B cell (primary cell): ENCODE measurements at regions not wholly inside any gene's neighbourhood (a gene's known extent, or its start where the extent isn't known, plus 50 kb on each side); places are given as distances from the start of the nearest gene placed in this dataset.
A peak's percentile ranks its signal among the peaks of the same experiment; 100 is the strongest.

Experiments
- ATAC-seq: fragments of 200-7000 bp; cut with Tn5 transposase; one replicate; pipeline ENCODE4 v1.10.0; 2021; ENCODE audit warnings: low read depth, mild to moderate bottlenecking, moderate number of reproducible peaks, moderate library complexity
- CTCF ChIA-PET: fragments of 350-600 bp; sonication (Branson Sonifier 250); formaldehyde crosslinking; loops from one replicate; lab custom pipeline; 2021; ENCODE audit warnings: antibody characterized with exemption, inconsistent platforms; lab: Charles Lee
- POLR2A ChIA-PET: fragments of 350-600 bp; sonication (Branson Sonifier 250); formaldehyde crosslinking; loops from one replicate; lab custom pipeline; 2021; ENCODE audit warnings: antibody characterized with exemption; lab: Charles Lee
- DNase-seq: peaks from one replicate; pipeline ENCODE4 v3.0.0; 2013
- H2AFZ ChIP-seq: 2 replicates; pipeline ENCODE4 v1.6.1; 2012; ENCODE audit warnings: mild to moderate bottlenecking, low read depth, low read length; ENCODE audit not compliant: insufficient read depth, poor library complexity, severe bottlenecking
- H3K27ac ChIP-seq, 2 donors: 1 replicate in 1 of 2; 2 replicates in 1 of 2; pipeline ENCODE4 v1.5.1; 2012 to 2013; ENCODE audit warnings: low read length in 2 of 2, mild to moderate bottlenecking in 2 of 2, moderate library complexity in 1 of 2
- H3K27me3 ChIP-seq, 4 experiments: fragments of 200-600 bp in 1 of 4; sonication (generic) in 1 of 4; replicated peaks in 1 of 4; 1 replicate in 2 of 4; 2 replicates in 2 of 4; pipeline versions ENCODE4 v1.6.1 to v1.7.0; 2013 to 2016; ENCODE audit warnings: low read length in 3 of 4, mild to moderate bottlenecking in 2 of 4, mixed read lengths in 1 of 4, moderate library complexity in 1 of 4; ENCODE audit not compliant: insufficient read depth in 4 of 4, control insufficient read depth in 3 of 4; ENCODE audit errors: control extremely low read depth in 1 of 4
- H3K36me3 ChIP-seq, 2 experiments: replicated peaks in 1 of 2; 1 replicate in 1 of 2; 2 replicates in 1 of 2; pipeline versions ENCODE4 v1.6.1 to v1.7.1; 2013; ENCODE audit warnings: low read length in 1 of 2; ENCODE audit not compliant: insufficient read depth in 2 of 2, control insufficient read depth in 1 of 2; ENCODE audit errors: control extremely low read depth in 1 of 2, extremely low read depth in 1 of 2
- H3K4me1 ChIP-seq, 2 donors: fragments of 200-600 bp in 1 of 2; sonication (generic) in 1 of 2; 1 replicate in 1 of 2; 2 replicates in 1 of 2; pipeline versions ENCODE4 v1.5.1 to v1.6.1; 2013 to 2017; ENCODE audit warnings: low read length in 2 of 2; ENCODE audit not compliant: control insufficient read depth in 2 of 2, insufficient read depth in 2 of 2
- H3K4me2 ChIP-seq: replicated peaks from 2 replicates; pipeline ENCODE3; 2012; ENCODE audit warnings: mild to moderate bottlenecking, low read depth, low read length; ENCODE audit not compliant: poor library complexity, severe bottlenecking
- H3K4me3 ChIP-seq, 5 experiments: fragments of 200-600 bp in 1 of 5; sonication (generic) in 1 of 5; 1 replicate in 3 of 5; 2 replicates in 2 of 5; pipeline versions ENCODE4 v1.5.1 to v1.7.0; 2011 to 2016; ENCODE audit warnings: low read length in 4 of 5, mild to moderate bottlenecking in 4 of 5, low read depth in 2 of 5, control low read depth in 1 of 5, moderate library complexity in 1 of 5; ENCODE audit not compliant: insufficient read depth in 1 of 5; ENCODE audit errors: control extremely low read depth in 1 of 5, extremely low read depth in 1 of 5
- H3K79me2 ChIP-seq: fragments of 200-600 bp; sonication (generic); one replicate; pipeline ENCODE4 v1.6.0; 2016; ENCODE audit warnings: low read length; ENCODE audit not compliant: control insufficient read depth, insufficient read depth
- H3K9ac ChIP-seq: fragments of 200-600 bp; sonication (generic); 2 replicates; pipeline ENCODE4 v1.6.1; 2017; ENCODE audit warnings: mild to moderate bottlenecking, low read length, moderate library complexity
- H3K9me3 ChIP-seq, 3 donors: one replicate each; pipeline versions ENCODE4 v1.6.1 to v1.7.1; 2013; ENCODE audit warnings: low read length in 2 of 3; ENCODE audit not compliant: control insufficient read depth in 2 of 3, insufficient read depth in 1 of 3; ENCODE audit errors: control extremely low read depth in 1 of 3
- H4K20me1 ChIP-seq: 2 replicates; pipeline ENCODE4 v1.6.0; 2012; ENCODE audit warnings: mild to moderate bottlenecking, low read length; ENCODE audit not compliant: insufficient read depth, control insufficient read depth, poor library complexity, severe bottlenecking
- H3K27ac Mint-ChIP-seq: one replicate; pipeline ENCODE4 v1.8.0; 2021; ENCODE audit warnings: mixed read lengths
- H3K27me3 Mint-ChIP-seq: one replicate; pipeline ENCODE4 v1.8.0; 2021; ENCODE audit warnings: mixed read lengths
- H3K4me1 Mint-ChIP-seq: one replicate; pipeline ENCODE4 v1.8.0; 2021; ENCODE audit warnings: mixed read lengths
- H3K4me3 Mint-ChIP-seq: one replicate; pipeline ENCODE4 v1.8.0; 2021; ENCODE audit warnings: mixed read lengths
- H3K9me3 Mint-ChIP-seq: one replicate; pipeline ENCODE4 v1.8.0; 2022; ENCODE audit warnings: mixed read lengths; ENCODE audit not compliant: insufficient read depth
- EZH2 ChIP-seq: IDR thresholded peaks from 2 replicates; pipeline ENCODE4 v1.6.1; 2012; ENCODE audit warnings: borderline replicate concordance, low read depth, mild to moderate bottlenecking, moderate library complexity, low read length; ENCODE audit not compliant: insufficient read depth, poor library complexity, severe bottlenecking
- WGBS: methylation state at CpG from one replicate; pipeline ENCODE4 v1.1.5; 2013; ENCODE audit warnings: missing lambda C conversion rate; ENCODE audit not compliant: insufficient coverage; 5-methylcytosine and 5-hydroxymethylcytosine counted together
- intact Hi-C: fragments of 100-400 bp; cut with micrococcal nuclease; formaldehyde crosslinking; loops from one replicate; pipeline ENCODE4 v1.10.0; 2022
- TF ChIP-seq, protein P1 (sequence below): fragments of 200-600 bp; IDR thresholded peaks from one replicate; pipeline ENCODE4 v1.8.0; 2022; ENCODE audit warnings: antibody characterized with exemption, mild to moderate bottlenecking

DNA sequence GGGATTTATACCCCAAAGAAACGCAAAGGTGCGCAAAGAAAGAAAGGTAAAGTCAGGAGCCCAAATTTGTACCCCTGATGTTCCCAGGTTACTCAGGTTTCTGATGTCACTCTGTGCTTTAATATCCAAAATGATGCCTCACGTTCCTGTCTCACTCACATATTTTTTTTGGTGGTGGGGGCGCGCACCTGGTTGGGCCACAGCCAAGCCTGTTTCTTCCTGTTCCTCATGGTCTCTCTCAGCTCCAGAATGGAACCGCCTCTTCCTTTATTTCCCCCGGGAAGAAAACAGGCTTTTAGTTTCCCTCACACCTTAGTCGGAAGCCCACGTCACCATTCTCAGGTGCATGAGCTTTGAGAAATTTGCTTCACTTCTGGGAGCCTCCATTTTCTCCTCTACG, 118.3 kb upstream of the BOD1 start:
- Histone ChIP-seq H3K9me3 (peaks cover 0 to 4% (median 0%) of the 10 kb centered on the region in 3 donors), H3K4me2 (peak overlapping the region; percentile 54), H3K9ac (no peak overlapping the region), H3K79me2 (no peaks in the 10 kb centered on the region), H3K36me3 (no peaks in the 10 kb centered on the region), H3K27ac (peak overlapping the region; percentile 80 to 89), H3K4me1 (peaks cover 50 to 57% of the 10 kb centered on the region in 2 donors), H4K20me1 (no peaks in the 10 kb centered on the region), H2AFZ (peak overlapping the region; percentile 64), H3K4me3 (no peak overlapping the region), H3K27me3 (no peaks in the 10 kb centered on the region)
- Mint-ChIP-seq H3K9me3 (no peaks in the 10 kb centered on the region), H3K4me1 (peaks cover 69% of the 10 kb centered on the region), H3K27me3 (no peaks in the 10 kb centered on the region), H3K27ac (peak overlapping the region; percentile 92), H3K4me3 (peak overlapping the region; percentile 15)
- no peak for DNase-seq
- ChIA-PET POLR2A (interaction anchor here (0.7 to 1.1 kb wide), 2 partner anchors 102 to 169 kb away, joined by 3 to 4 read pairs; no protein-coding TSS in a partner anchor), CTCF (interaction anchor here (0.8 to 1.8 kb wide), 4 partner anchors 9 to 191 kb away, joined by 3 to 8 read pairs (median 3); no protein-coding TSS in a partner anchor)
- ATAC-seq = no peak
- no peak for TF ChIP-seq EZH2
- TF ChIP-seq, protein P1, sequence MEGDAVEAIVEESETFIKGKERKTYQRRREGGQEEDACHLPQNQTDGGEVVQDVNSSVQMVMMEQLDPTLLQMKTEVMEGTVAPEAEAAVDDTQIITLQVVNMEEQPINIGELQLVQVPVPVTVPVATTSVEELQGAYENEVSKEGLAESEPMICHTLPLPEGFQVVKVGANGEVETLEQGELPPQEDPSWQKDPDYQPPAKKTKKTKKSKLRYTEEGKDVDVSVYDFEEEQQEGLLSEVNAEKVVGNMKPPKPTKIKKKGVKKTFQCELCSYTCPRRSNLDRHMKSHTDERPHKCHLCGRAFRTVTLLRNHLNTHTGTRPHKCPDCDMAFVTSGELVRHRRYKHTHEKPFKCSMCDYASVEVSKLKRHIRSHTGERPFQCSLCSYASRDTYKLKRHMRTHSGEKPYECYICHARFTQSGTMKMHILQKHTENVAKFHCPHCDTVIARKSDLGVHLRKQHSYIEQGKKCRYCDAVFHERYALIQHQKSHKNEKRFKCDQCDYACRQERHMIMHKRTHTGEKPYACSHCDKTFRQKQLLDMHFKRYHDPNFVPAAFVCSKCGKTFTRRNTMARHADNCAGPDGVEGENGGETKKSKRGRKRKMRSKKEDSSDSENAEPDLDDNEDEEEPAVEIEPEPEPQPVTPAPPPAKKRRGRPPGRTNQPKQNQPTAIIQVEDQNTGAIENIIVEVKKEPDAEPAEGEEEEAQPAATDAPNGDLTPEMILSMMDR = no peak
- WGBS = 75% methylated on average over 6 of the region's 10 CpGs
- intact Hi-C loops = loop anchor here (10.0 kb wide), 1 partner anchor 50 kb away; no protein-coding TSS in a partner anchor

DNA sequence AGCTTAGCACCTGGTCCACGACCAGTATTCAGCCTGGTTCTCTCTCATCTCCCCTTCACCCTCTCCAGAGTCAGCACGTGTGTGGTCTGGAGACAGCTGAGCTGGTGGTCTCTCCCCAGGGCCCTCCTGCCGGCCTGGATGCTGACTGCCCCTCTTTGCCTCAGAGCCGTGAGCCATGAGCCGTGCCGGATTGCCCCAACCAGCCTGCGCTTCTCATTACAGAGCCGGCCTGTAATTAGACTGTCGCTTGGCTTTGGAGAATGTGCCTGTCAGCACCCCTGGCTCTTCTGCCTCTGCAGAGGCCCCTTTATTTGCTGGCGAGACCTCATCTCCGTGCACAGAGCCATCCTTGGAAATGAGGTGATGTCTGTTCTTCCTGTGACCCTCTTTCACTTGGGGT, 118.7 kb upstream of the BOD1 start:
- TF ChIP-seq, protein P1 = no peak
- TF ChIP-seq EZH2 = no peak
- Mint-ChIP-seq H3K9me3 (no peaks in the 10 kb centered on the region), H3K4me1 (peaks cover 69% of the 10 kb centered on the region), H3K4me3 (no peak overlapping the region), H3K27ac (no peak overlapping the region), H3K27me3 (no peaks in the 10 kb centered on the region)
- Histone ChIP-seq H3K9me3 (peaks cover 0 to 4% (median 0%) of the 10 kb centered on the region in 3 donors), H4K20me1 (no peaks in the 10 kb centered on the region), H3K4me2 (no peak overlapping the region), H3K4me3 (no peak overlapping the region), H3K36me3 (no peaks in the 10 kb centered on the region), H2AFZ (no peak overlapping the region), H3K9ac (no peak overlapping the region), H3K4me1 (peaks cover 50 to 57% of the 10 kb centered on the region in 2 donors), H3K27me3 (no peaks in the 10 kb centered on the region), H3K79me2 (no peaks in the 10 kb centered on the region), H3K27ac (peak overlapping the region; percentile 80 to 89)
- CTCF ChIA-PET = interaction anchor here (0.8 to 1.1 kb wide), 2 partner anchors 118 to 190 kb away, joined by 3 read pairs; no protein-coding TSS in a partner anchor
- POLR2A ChIA-PET = interaction anchor here (0.6 kb wide), 1 partner anchor 9 kb away, joined by 5 read pairs; no protein-coding TSS in a partner anchor
- 94% methylated on average over 11 of the region's 11 CpGs for WGBS
- ATAC-seq (no peak), DNase-seq (no peak)
- intact Hi-C loops = loop anchor here (10.0 kb wide), 1 partner anchor 50 kb away; no protein-coding TSS in a partner anchor
